ENCODE measurements at regions not wholly inside any gene's neighbourhood (a gene's known extent, or its start where the extent isn't known, plus 50 kb on each side); places are given as distances from the start of the nearest gene placed in this dataset.

- no peak for DNase-seq
Observed at GRCh38 chr12:132393245-132393795, 63.9 kb upstream of the GALNT9 start.

GRCh38 chr12:132392389-132393244 lies 63.2 kb upstream of the GALNT9 start:
- no peak for DNase-seq

GRCh38 chr12:132391326-132392041 lies 62.1 kb upstream of the GALNT9 start:
- no peak for DNase-seq

DNA sequence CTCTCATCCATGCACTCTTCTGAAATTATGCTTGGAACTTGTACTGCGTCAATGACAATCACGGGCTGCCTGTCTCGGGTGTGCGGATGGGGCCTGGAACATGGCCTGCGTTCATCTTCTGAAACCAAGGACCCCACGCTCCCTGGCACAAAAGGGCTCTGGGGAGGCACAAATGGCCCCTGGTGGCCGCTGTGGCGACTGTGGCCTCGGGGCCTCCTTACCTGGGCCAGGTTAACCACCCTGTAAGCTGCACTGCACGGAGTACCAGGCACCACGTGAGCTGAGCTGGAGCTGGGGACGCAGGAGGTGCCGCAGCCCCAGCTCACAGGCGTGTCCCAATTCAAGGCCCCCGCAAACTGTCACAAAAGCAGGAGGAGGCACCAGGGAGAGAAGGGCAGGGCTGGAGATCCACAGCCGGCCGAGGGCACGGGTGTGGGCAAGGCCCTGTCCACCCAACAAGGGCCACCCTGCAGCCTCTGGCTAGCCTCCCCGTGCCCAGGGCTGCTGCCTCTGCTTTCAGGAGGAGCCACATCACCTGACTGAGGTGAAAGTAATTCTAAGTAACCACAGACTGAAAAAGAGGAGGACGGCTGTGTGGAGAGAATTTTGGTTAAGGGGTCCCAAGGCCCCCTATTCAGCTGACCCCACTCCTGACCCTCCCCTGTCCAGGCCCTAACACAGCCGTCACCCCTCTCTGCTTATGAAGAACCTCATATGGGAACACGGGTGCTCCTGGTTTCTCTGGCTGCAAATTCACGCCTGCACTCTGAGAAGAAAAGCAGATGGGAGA lies 61.1 kb upstream of the GALNT9 start:
- DNase-seq = no peak

DNA sequence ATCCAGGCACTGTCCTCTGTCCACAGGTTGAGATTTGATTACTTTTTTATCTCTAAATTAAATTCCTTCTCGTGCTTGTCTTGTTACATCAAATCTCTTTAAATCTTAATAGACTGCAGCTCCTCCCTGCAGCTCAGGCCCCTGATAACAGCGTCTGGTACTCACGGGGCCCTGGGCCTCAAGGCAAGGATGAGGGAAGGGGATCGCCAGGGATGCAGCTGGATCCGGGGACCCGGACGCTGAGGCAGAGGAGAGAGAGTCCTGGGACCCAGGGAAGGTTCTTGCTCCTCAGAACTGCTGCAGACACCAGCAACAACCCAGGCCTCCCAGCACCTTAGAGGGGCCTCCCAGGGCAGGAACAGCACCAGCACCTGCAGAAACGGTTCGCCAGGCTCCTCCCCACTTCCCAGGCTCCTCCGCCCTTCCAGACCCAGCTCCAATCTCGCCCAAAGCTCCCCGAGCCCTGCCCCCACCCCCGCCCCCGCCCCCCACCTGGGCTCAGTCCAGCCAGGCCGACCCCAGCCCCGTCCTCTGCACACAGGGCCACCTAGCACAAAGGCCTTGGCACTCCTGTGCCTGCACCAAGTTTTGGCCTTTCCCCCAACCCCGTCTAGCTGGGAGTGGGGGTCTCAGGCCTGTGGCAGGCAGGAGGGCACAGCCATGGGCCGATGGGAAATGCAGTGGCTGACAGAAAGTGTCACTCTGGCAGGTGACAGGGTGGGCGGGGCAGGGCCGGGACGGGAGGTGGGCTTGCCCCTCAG lies 60.3 kb upstream of the GALNT9 start:
- no peak for DNase-seq

GRCh38 chr12:132389026-132389425 lies 59.6 kb upstream of the GALNT9 start:
- DNase-seq = no peak

GRCh38 chr12:132388379-132389015 lies 59.1 kb upstream of the GALNT9 start:
- no peak for DNase-seq

- DNase-seq = no peak
Observed at GRCh38 chr12:132386926-132387497, 57.6 kb upstream of the GALNT9 start.

DNA sequence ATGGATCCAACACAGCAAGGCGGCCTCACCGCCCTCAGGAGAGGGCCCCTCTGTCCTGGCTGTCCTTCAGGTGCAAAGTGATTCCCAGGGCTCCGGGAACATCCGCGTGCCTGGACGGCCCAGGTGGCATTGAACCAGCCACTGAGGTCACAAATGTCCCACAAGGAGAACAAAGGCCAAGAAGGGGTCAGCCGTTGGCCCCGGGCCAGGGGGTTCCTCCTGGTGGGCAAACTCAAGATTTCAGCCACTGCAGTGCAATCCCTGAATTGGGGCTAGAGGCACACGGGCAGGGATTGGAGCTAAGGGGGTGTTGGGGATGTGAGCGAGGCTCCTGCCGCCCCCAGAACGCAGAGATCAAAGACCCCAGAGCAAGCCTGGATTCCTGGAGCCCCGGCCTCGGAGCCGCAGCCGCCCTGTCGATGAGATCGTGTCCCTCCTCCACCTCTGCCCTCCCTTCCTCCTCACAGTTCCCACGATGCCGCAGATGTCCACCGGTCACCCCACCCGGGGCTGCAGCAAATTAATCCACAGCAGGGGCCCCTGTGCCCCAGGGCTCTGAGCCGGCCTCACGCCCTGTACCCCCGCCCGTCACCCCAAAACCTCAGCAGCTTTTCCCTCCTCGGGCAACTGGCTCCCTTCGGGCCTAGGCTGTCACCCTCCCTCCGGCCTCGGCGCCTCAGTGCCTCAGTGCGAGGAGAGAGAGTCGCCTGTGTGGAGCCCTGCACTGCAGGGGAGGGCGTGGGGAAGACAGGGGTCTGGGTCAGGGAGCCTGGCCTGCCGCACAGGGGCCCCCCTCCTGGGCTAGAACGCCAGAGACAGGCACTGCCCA lies 56.7 kb upstream of the GALNT9 start:
- DNase-seq = no peak

GRCh38 chr12:132384916-132385774 lies 55.8 kb upstream of the GALNT9 start:
- DNase-seq = no peak

DNA sequence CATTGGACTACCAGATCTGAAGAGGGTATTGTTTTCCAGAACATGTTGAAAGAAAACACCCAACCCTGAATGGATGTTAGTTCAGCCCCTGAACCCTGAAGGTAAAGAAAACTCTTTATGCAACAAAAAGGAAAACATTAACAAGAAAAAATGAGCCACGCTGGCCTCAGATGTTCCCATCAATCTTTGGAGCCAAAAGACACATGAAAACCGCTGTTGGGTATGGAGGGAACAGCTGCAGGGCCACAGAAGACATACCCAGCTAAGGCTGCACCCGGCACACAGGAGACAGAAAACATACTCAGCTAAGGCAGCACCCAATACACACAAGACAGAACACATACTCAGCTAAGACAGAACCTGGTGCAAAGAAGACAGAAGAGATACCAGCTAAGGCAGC lies 51.3 kb upstream of the GALNT9 start:
- DNase-seq = no peak

- no peak for DNase-seq
Observed at GRCh38 chr12:132379996-132380395, 50.6 kb upstream of the GALNT9 start.

- DNase-seq = no peak
Observed at GRCh38 chr12:132379576-132379975, 50.2 kb upstream of the GALNT9 start.

Measured in kidney glomerular epithelial cell (primary cell).